ENCODE measurements at regions not wholly inside any gene's neighbourhood (a gene's known extent, or its start where the extent isn't known, plus 50 kb on each side); places are given as distances from the start of the nearest gene placed in this dataset.

- TF ChIP-seq CTCF (IDR thresholded peaks at IDR 0.05) (no peak), ZFX (IDR thresholded peaks at IDR 0.05; ENCODE audit: borderline replicate concordance) (no peak)
Observed at GRCh38 chr9:12231832-12232231, 461.4 kb upstream of the TYRP1 start.

Data from 22Rv1 (cell line).